ENCODE measurements at regions not wholly inside any gene's neighbourhood (a gene's known extent, or its start where the extent isn't known, plus 50 kb on each side); places are given as distances from the start of the nearest gene placed in this dataset.
"Not testable (repeated sequence)": the region's sequence is repeated elsewhere in the genome, so short reads cannot be mapped to it uniquely, and the experiment has no call there.

GRCh38 chr10:2888403-2889004, 178.8 kb upstream of the PFKP start:
- in situ Hi-C loops (cut with MboI; ENCODE audit: low pct_unique_long_range_greater_than_20kb, low sequenced_read_pairs, unreplicated experiment): no loop called here
- no peak for DNase-seq (ENCODE audit: low spot score)
- TF ChIP-seq CTCF (IDR thresholded peaks at IDR 0.05; ENCODE audit: extremely low read depth, insufficient read depth, missing control alignments): no peak

GRCh38 chr10:2887391-2888070, 179.8 kb upstream of the PFKP start:
- no peak for DNase-seq (ENCODE audit: low spot score)
- no peak for TF ChIP-seq CTCF (IDR thresholded peaks at IDR 0.05; ENCODE audit: extremely low read depth, insufficient read depth, missing control alignments)
- in situ Hi-C loops (cut with MboI; ENCODE audit: low pct_unique_long_range_greater_than_20kb, low sequenced_read_pairs, unreplicated experiment): no loop called here

DNA sequence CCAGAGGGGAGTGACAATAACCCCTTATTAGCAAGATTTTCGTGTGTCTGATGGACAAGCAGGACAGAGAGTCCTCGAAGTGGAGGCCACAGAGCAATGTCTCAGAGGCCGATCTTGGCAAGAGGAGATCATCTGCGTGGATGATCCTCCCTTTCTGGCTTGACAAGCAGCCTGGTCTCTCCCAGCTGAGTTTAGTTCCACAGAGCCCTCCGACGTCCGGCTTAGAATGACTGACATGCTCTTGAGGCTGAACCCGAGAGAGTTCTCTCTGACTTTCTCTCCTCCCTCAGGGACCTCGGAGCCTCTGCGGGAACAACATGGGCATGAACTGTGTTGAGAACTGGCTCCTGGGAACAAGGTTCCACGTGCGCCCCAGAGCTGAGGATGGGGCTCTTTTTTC, 180.7 kb upstream of the PFKP start:
- no peak for TF ChIP-seq CTCF (IDR thresholded peaks at IDR 0.05; ENCODE audit: extremely low read depth, insufficient read depth, missing control alignments)

GRCh38 chr10:2885288-2886278, 181.8 kb upstream of the PFKP start:
- in situ Hi-C loops (cut with MboI; ENCODE audit: low pct_unique_long_range_greater_than_20kb, low sequenced_read_pairs, unreplicated experiment): no loop called here
- TF ChIP-seq CTCF (IDR thresholded peaks at IDR 0.05; ENCODE audit: extremely low read depth, insufficient read depth, missing control alignments): no peak
- no peak for DNase-seq (ENCODE audit: low spot score)

More for the DNA sequence above, 180.7 kb upstream of the PFKP start:
- in situ Hi-C loops (cut with MboI; ENCODE audit: low pct_unique_long_range_greater_than_20kb, low sequenced_read_pairs, unreplicated experiment): no loop called here
- no peak for DNase-seq (ENCODE audit: low spot score)

- in situ Hi-C loops (cut with MboI; ENCODE audit: low pct_unique_long_range_greater_than_20kb, low sequenced_read_pairs, unreplicated experiment); DNase-seq (ENCODE audit: low spot score): not testable (repeated sequence)
Observed at GRCh38 chr10:2883983-2884540, 183.3 kb upstream of the PFKP start.

DNA sequence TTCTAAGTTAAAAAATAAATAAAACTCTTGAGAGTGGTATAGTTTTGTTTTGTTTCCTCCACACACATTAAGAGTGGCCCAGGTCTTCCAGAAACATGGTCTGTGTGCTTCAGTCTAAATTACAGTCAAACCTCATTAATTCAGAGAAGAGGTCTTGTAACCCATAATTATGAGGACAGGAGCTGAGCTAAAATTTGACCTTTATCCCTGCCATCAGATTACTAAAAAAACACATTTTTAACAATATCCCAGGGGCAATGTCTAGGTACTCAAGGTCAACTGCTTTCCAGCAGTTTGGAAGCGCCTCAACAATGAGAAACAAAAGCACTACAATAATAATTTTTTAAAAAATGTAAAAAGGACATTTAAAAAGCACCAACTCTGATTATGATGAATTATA, 184.1 kb upstream of the PFKP start:
- in situ Hi-C loops (cut with MboI; ENCODE audit: low pct_unique_long_range_greater_than_20kb, low sequenced_read_pairs, unreplicated experiment): no loop called here
- TF ChIP-seq CTCF (IDR thresholded peaks at IDR 0.05; ENCODE audit: extremely low read depth, insufficient read depth, missing control alignments): no peak
- no peak for DNase-seq (ENCODE audit: low spot score)

Data from GM13977 (cell line).